GM23338 (cell line): ENCODE measurements at regions not wholly inside any gene's neighbourhood (a gene's known extent, or its start where the extent isn't known, plus 50 kb on each side); places are given as distances from the start of the nearest gene placed in this dataset.

Source experiments
- ATAC-seq: fragments of 200-7000 bp; cut with Tn5 transposase; 3 replicates; pipeline ENCODE4 v1.9.1; 2020
- DNase-seq: peaks from one replicate; pipeline ENCODE4 v3.0.0-alpha.2; 2015; ENCODE audit warnings: low spot score
- H2AFZ ChIP-seq: fragments of 200-600 bp; sonication (generic); 2 replicates; pipeline ENCODE4 v1.8.0; 2016; ENCODE audit warnings: antibody characterized with exemption, mild to moderate bottlenecking, moderate library complexity
- H3F3A ChIP-seq: fragments of 200-600 bp; sonication (generic); replicated peaks from 2 replicates; pipeline ENCODE4 v1.8.0; 2017; ENCODE audit warnings: antibody characterized with exemption, mixed run types, low read depth
- H3K27ac ChIP-seq: fragments of 200-600 bp; sonication (generic); 2 replicates; pipeline ENCODE4 v1.6.1; 2016; ENCODE audit warnings: low read depth
- H3K27me3 ChIP-seq: fragments of 200-600 bp; sonication (generic); 2 replicates; pipeline ENCODE4 v1.8.0; 2016; ENCODE audit warnings: mild to moderate bottlenecking, mixed run types, moderate library complexity; ENCODE audit not compliant: insufficient read depth
- H3K36me3 ChIP-seq: fragments of 200-600 bp; sonication (generic); 2 replicates; pipeline ENCODE4 v1.8.0; 2016; ENCODE audit warnings: mild to moderate bottlenecking; ENCODE audit not compliant: insufficient read depth
- H3K4me1 ChIP-seq: fragments of 200-600 bp; sonication (generic); 2 replicates; pipeline ENCODE4 v1.8.0; 2016; ENCODE audit warnings: mild to moderate bottlenecking, moderate library complexity; ENCODE audit not compliant: insufficient read depth
- H3K4me2 ChIP-seq: fragments of 200-600 bp; sonication (generic); 2 replicates; pipeline ENCODE4 v1.7.1; 2017; ENCODE audit warnings: mixed run types
- H3K4me3 ChIP-seq: fragments of 200-600 bp; sonication (generic); 2 replicates; pipeline ENCODE4 v1.6.1; 2016; ENCODE audit warnings: mixed run types
- H3K79me2 ChIP-seq: fragments of 200-600 bp; sonication (generic); replicated peaks from 2 replicates; pipeline ENCODE4 v1.8.0; 2017; ENCODE audit warnings: mild to moderate bottlenecking; ENCODE audit not compliant: insufficient read depth
- H3K9me2 ChIP-seq: fragments of 200-600 bp; sonication (generic); 2 replicates; pipeline ENCODE4 v1.8.0; 2017; ENCODE audit not compliant: insufficient read depth
- H4K20me1 ChIP-seq: fragments of 200-600 bp; sonication (generic); replicated peaks from 2 replicates; pipeline ENCODE4 v1.8.0; 2017; ENCODE audit warnings: mild to moderate bottlenecking; ENCODE audit not compliant: insufficient read depth
- H3K27ac Mint-ChIP-seq: 2 replicates; pipeline ENCODE4 v1.8.0; 2020; ENCODE audit warnings: inconsistent platforms, mild to moderate bottlenecking, moderate library complexity, mixed read lengths
- H3K27me3 Mint-ChIP-seq: 3 replicates; pipeline ENCODE4 v1.8.0; 2022; ENCODE audit warnings: low read depth, mild to moderate bottlenecking, moderate library complexity, mixed read lengths, inconsistent platforms; ENCODE audit not compliant: insufficient read depth, poor library complexity
- H3K36me3 Mint-ChIP-seq: 3 replicates; pipeline ENCODE4 v1.8.0; 2021; ENCODE audit warnings: low read depth, mild to moderate bottlenecking, inconsistent platforms, moderate library complexity, mixed read lengths
- H3K4me1 Mint-ChIP-seq: 3 replicates; pipeline ENCODE4 v1.8.0; 2020; ENCODE audit warnings: mild to moderate bottlenecking, inconsistent platforms, mixed read lengths
- H3K4me3 Mint-ChIP-seq: 3 replicates; pipeline ENCODE4 v1.8.0; 2021; ENCODE audit warnings: moderate library complexity, mild to moderate bottlenecking, inconsistent platforms, mixed read lengths
- H3K9me3 Mint-ChIP-seq: 3 replicates; pipeline ENCODE4 v1.8.0; 2020; ENCODE audit warnings: moderate library complexity, mild to moderate bottlenecking, inconsistent platforms, mixed read lengths
- CTCF ChIP-seq, 2 experiments: fragments of 200-600 bp in 1 of 2; sonication (generic) in 1 of 2; conservative IDR thresholded peaks; 2 replicates each; pipeline versions ENCODE4 v1.5.1 to v1.6.1; 2016 to 2017; ENCODE audit warnings: antibody characterized with exemption in 2 of 2, low read depth in 2 of 2, mild to moderate bottlenecking in 2 of 2, moderate library complexity in 1 of 2
- ETS1 ChIP-seq: IDR thresholded peaks from 2 replicates; pipeline ENCODE4 v1.6.1; 2016; ENCODE audit warnings: antibody characterized with exemption
- EZH2 ChIP-seq: fragments of 200-600 bp; sonication (generic); IDR thresholded peaks from one replicate; pipeline ENCODE4 v1.8.0; 2017; ENCODE audit warnings: antibody characterized with exemption, mild to moderate bottlenecking, low read depth; ENCODE audit not compliant: unreplicated experiment
- EZH2phosphoT487 ChIP-seq: fragments of 200-600 bp; sonication (generic); IDR thresholded peaks from one replicate; pipeline ENCODE4 v1.8.1; 2018; ENCODE audit warnings: antibody characterized with exemption; ENCODE audit not compliant: unreplicated experiment
- JUNB ChIP-seq: IDR thresholded peaks from one replicate; pipeline ENCODE4 v1.6.1; 2016; ENCODE audit warnings: antibody characterized with exemption; ENCODE audit not compliant: unreplicated experiment
- NANOG ChIP-seq: IDR thresholded peaks from 2 replicates; pipeline ENCODE4 v1.6.1; 2016; ENCODE audit warnings: antibody characterized with exemption, borderline replicate concordance
- REST ChIP-seq: IDR thresholded peaks from one replicate; pipeline ENCODE4 v1.6.1; 2018; ENCODE audit warnings: antibody characterized with exemption; ENCODE audit not compliant: unreplicated experiment
- STAT1 ChIP-seq: IDR thresholded peaks from one replicate; pipeline ENCODE4 v1.6.1; 2016; ENCODE audit warnings: antibody characterized with exemption; ENCODE audit not compliant: unreplicated experiment
- ZNF114 ChIP-seq: fragments of 250-450 bp; sonication (Bioruptor Pico); IDR thresholded peaks from 2 replicates; pipeline ENCODE4 v1.5.0; 2020; ENCODE audit warnings: mild to moderate bottlenecking, moderate library complexity
- ZNF331 ChIP-seq: fragments of 250-450 bp; sonication (Bioruptor Pico); IDR thresholded peaks from 2 replicates; pipeline ENCODE4 v1.5.0; 2020; ENCODE audit warnings: low read depth, mild to moderate bottlenecking, moderate library complexity
- ZNF462 ChIP-seq: fragments of 250-450 bp; sonication (Bioruptor Pico); IDR thresholded peaks from 2 replicates; pipeline ENCODE4 v1.5.0; 2020; ENCODE audit warnings: mild to moderate bottlenecking, moderate library complexity

- Mint-ChIP-seq H3K27ac (no peak overlapping the region), H3K36me3 (peaks cover 4% of the 10 kb centered on the region; the same call in 2 of the 3 replicates), H3K9me3 (peaks cover 10% of the 10 kb centered on the region), H3K4me3 (no peak overlapping the region), H3K4me1 (no peaks in the 10 kb centered on the region), H3K27me3 (peaks cover 8% of the 10 kb centered on the region)
- Histone ChIP-seq H3K79me2 (no peaks in the 10 kb centered on the region), H3K9me2 (no peaks in the 10 kb centered on the region), H3K4me2 (no peak overlapping the region), H3K27ac (no peak overlapping the region), H3F3A (no peaks in the 10 kb centered on the region), H3K36me3 (no peaks in the 10 kb centered on the region), H3K4me3 (no peak overlapping the region), H2AFZ (0 out of 2 replicates have a peak overlapping the region, but pooled peaks have one; percentile 32), H3K27me3 (no peaks in the 10 kb centered on the region), H4K20me1 (no peaks in the 10 kb centered on the region), H3K4me1 (no peaks in the 10 kb centered on the region)
- ATAC-seq (no peak), DNase-seq (no peak)
- TF ChIP-seq CTCF (conservative IDR thresholded peaks at IDR 0.05; ENCODE audit: low read depth in 2 of 2) (no peak), EZH2phosphoT487 (no peak), ZNF462 (CRISPR knock-in tag) (no peak), STAT1 (no peak), REST (no peak), ETS1 (no peak), EZH2 (no peak), JUNB (no peak), NANOG (no peak), ZNF331 (CRISPR knock-in tag) (no peak), ZNF114 (CRISPR knock-in tag) (no peak)
These were observed 152.2 kb downstream of the CYP26A1 start for GRCh38 chr10:93225938-93226337.
